RWPE2 (cell line): ENCODE measurements at regions not wholly inside any gene's neighbourhood (a gene's known extent, or its start where the extent isn't known, plus 50 kb on each side); places are given as distances from the start of the nearest gene placed in this dataset.

Experiments used
- ATAC-seq: fragments of 200-7000 bp; cut with Tn5 transposase; 3 replicates; pipeline ENCODE4 v1.9.1; 2021; ENCODE audit warnings: low read depth
- DNase-seq: peaks from one replicate; pipeline ENCODE4 v3.0.0-alpha.2; 2020; ENCODE audit warnings: low spot score
- H3K27ac ChIP-seq: fragments of 450-650 bp; 2 replicates; pipeline ENCODE4 v1.5.1; 2017; ENCODE audit warnings: mild to moderate bottlenecking; ENCODE audit not compliant: poor library complexity, severe bottlenecking
- H3K27me3 ChIP-seq: fragments of 250-450 bp; sonication (Bioruptor Pico); 2 replicates; pipeline ENCODE4 v1.5.1; 2021; ENCODE audit warnings: mild to moderate bottlenecking, moderate library complexity; ENCODE audit not compliant: insufficient read depth, poor library complexity, severe bottlenecking
- H3K36me3 ChIP-seq: fragments of 250-450 bp; sonication (Bioruptor Pico); 2 replicates; pipeline ENCODE4 v1.5.1; 2020; ENCODE audit warnings: low read depth, mild to moderate bottlenecking, moderate library complexity
- H3K4me1 ChIP-seq: fragments of 250-450 bp; sonication (Bioruptor Pico); 2 replicates; pipeline ENCODE4 v1.5.1; 2021; ENCODE audit warnings: mild to moderate bottlenecking, moderate library complexity; ENCODE audit not compliant: insufficient read depth, poor library complexity, severe bottlenecking
- H3K4me3 ChIP-seq: fragments of 250-450 bp; sonication (Bioruptor Pico); 2 replicates; pipeline ENCODE4 v1.5.1; 2021; ENCODE audit warnings: mild to moderate bottlenecking, moderate library complexity; ENCODE audit not compliant: severe bottlenecking
- H3K9me3 ChIP-seq: fragments of 250-450 bp; sonication (Bioruptor Pico); 2 replicates; pipeline ENCODE4 v1.5.1; 2021; ENCODE audit warnings: mild to moderate bottlenecking, moderate library complexity; ENCODE audit not compliant: severe bottlenecking
- CTCF ChIP-seq: fragments of 450-650 bp; IDR thresholded peaks from one replicate; pipeline ENCODE4 v1.5.1; 2017; ENCODE audit warnings: mild to moderate bottlenecking, moderate library complexity; ENCODE audit not compliant: poor library complexity, severe bottlenecking

GRCh38 chr6:96685702-96686101 lies 122.8 kb downstream of the FHL5 start:
- H3K4me3 ChIP-seq, result no peak overlapping the region
- DNase-seq (no peak), ATAC-seq (no peak)
- H3K36me3 ChIP-seq, result no peaks in the 10 kb centered on the region
- no peaks in the 10 kb centered on the region for H3K9me3 ChIP-seq
- H3K27ac ChIP-seq, result no peak overlapping the region
- H3K4me1 ChIP-seq, result no peaks in the 10 kb centered on the region
- no peaks in the 10 kb centered on the region for H3K27me3 ChIP-seq
- TF ChIP-seq CTCF, result no peak

GRCh38 chr6:96683819-96684528 lies 121.0 kb downstream of the FHL5 start:
- no peak for TF ChIP-seq CTCF
- Histone ChIP-seq H3K4me3 (no peak overlapping the region), H3K9me3 (no peaks in the 10 kb centered on the region), H3K36me3 (no peaks in the 10 kb centered on the region), H3K4me1 (no peaks in the 10 kb centered on the region), H3K27me3 (no peaks in the 10 kb centered on the region), H3K27ac (no peak overlapping the region)
- ATAC-seq (no peak), DNase-seq (no peak)

- Histone ChIP-seq H3K36me3 (no peaks in the 10 kb centered on the region), H3K4me1 (no peaks in the 10 kb centered on the region), H3K27me3 (no peaks in the 10 kb centered on the region), H3K9me3 (no peaks in the 10 kb centered on the region), H3K4me3 (no peak overlapping the region), H3K27ac (no peak overlapping the region)
- DNase-seq (no peak), ATAC-seq (no peak)
- no peak for TF ChIP-seq CTCF
Measured at GRCh38 chr6:96682017-96682416, 119.1 kb downstream of the FHL5 start.

- TF ChIP-seq CTCF, result no peak
- no peaks in the 10 kb centered on the region for H3K27me3 ChIP-seq
- no peak overlapping the region for H3K4me3 ChIP-seq
- no peaks in the 10 kb centered on the region for H3K4me1 ChIP-seq
- H3K9me3 ChIP-seq, result no peaks in the 10 kb centered on the region
- DNase-seq (no peak), ATAC-seq (no peak)
- H3K36me3 ChIP-seq, result no peaks in the 10 kb centered on the region
- no peak overlapping the region for H3K27ac ChIP-seq
Measured at GRCh38 chr6:96675597-96675996, 112.7 kb downstream of the FHL5 start.
